ENCODE measurements at regions not wholly inside any gene's neighbourhood (a gene's known extent, or its start where the extent isn't known, plus 50 kb on each side); places are given as distances from the start of the nearest gene placed in this dataset.
"Not testable (repeated sequence)": the region's sequence is repeated elsewhere in the genome, so short reads cannot be mapped to it uniquely, and the experiment has no call there.

DNA sequence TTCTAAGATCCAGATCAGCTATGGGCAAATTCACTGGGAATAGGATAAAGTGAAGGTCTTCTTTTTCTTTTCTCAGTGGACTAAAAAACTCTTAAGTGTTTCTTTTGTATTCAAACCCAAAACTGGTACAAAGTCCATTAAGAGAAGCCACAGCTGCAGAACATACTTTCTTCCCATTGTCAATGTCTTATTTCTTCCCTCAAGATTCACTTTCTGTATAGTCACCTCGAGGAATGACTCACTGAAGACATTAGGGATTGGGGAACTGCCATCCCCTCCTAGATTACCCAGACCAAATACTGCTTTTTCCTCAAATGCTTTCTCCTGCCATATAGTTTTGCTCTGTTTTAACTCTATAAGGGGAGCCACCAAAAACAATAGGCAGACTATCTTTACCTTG, 117.4 kb upstream of the SYT13 start:
- DNase-seq: not testable (repeated sequence)

DNA sequence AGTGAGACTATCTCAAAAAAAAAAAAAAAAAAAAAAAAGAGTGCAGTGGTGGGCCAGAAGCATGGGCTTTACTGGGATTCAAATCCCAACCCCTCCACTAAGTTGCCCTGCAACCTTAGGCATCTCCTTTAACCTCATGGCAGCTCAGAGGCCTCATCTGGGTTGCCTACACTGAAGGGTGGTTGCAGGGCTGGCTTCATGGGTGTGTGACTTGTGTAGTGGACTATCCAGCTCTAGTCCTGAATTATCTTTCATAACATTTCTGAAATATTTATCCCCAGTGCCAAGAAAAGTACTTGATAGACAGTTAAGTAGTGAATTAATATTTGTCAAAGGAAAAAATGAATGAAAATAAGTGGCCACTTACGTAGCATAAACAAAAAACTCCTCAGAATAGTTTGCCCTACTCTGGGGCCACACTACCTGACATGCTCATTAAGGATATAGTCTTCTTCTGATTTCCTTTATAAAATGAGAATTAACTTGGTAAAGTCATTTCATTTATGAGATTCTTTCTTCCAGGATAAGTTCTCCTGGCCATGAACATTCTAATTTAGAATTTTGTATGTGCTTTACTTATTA, 116.0 kb upstream of the SYT13 start:
- no peak for DNase-seq

DNA sequence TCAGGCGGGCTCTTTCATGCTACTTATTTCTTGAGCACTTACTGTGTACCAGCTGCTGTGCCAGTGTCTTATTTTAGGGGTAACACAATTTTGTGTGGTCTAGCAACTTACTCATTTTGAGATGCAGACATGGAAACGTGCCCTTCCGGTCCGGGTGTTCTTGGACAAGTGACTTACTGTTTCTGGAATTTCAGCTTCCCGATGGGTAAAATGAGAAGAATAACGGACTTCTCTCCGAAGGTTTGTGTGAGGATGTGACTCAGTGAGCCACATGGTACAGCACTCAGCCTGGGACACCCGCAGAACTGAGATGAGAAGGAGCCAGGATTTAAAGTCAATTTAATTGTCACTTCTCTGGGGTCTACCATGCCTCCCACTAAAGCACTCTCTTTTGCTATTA, 114.5 kb upstream of the SYT13 start:
- DNase-seq: no peak

DNA sequence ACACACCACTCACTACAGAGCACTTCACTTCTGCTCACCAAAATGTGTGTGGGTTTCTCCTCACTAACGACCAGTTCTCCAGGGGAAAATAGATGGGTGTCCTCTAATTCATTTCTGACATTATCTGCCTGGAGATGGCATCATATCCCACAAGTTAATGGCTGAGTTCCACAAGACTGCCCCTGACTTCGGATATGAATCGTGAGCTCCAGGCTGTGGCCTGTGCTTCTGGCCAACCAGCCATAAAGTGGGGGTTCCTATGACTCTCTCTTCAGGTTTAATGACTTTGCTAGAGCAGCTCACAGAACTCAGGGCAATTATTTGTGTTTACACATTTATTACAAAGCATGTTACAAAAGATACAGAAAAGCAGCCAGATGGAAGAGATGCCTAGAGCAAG, 113.0 kb upstream of the SYT13 start:
- no peak for DNase-seq

DNA sequence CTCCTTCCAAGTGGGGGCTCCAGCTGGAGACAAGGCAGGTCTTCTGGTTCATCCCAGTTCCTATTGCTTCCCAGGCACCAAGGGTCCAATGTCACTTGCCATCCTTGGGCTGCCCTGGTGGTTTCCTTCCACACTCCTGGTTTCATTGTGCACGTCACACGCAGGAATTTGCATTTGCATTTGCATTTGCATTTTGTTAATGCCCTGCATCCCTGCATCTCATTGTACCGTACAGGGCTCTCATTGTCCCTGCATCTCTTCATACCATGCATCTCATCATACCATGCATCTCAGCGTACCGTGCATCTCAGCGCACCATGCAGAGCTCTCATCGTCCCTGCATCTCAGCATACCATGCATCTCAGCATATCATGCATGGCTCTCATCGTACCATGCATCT, 112.2 kb upstream of the SYT13 start:
- no peak for DNase-seq

DNA sequence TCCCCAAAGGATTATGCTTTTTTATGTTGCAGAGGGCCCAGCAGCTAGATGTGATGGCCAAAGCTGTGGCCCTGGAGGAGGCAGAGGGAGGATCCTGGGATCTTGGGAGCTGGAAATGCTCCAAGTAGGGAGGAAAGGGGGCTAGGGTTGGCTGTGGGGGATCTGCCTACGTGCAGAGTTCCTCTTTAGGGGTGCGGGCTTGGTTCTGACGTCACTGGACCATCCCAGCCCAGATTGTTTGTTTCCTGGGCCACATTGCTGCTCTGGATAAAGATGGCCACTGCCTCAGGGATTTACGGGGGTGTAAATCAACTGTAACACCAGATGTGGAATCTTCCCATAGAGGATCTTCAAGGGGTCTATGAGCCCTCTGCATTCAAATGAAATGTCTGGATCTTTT, 110.3 kb upstream of the SYT13 start:
- no peak for DNase-seq

DNA sequence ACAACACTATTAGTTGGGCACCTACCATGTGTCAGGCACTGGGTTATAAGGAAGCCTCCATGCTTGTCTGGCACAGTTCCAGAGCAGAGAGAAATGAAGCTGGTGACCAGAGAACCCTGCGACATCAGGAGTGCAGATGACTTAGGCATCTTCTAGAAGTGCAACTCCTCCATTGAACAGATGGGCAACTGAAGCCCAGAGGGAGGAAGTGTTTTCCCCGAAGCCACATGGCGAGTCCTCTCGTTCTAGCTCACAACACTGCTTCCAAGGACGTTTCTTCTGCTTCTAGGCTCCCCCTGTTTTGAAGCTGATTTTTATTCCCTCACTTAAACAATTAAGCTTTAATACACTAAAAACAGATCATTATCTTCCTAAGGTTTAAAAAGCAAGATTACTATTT, 109.8 kb upstream of the SYT13 start:
- no peak for DNase-seq

DNA sequence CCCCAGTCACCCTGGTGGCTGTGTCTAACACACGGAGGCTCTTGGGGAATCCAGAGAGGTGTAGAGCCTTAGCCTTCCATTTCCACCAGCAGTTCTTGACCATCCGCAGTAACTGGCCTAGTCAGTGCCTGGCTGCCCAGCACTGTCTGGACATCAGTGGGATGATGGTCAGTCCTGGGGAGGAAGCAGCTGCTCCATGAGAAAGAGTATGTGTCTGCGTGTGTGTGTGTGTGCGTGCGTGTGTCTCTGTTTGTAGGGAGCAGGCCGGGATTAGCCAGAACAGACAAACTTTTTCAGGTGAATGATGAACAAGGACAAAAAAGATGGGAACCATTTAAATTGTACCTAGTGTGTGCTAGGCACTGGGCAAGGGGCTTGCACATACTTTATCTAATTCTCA, 109.3 kb upstream of the SYT13 start:
- DNase-seq: no peak

DNA sequence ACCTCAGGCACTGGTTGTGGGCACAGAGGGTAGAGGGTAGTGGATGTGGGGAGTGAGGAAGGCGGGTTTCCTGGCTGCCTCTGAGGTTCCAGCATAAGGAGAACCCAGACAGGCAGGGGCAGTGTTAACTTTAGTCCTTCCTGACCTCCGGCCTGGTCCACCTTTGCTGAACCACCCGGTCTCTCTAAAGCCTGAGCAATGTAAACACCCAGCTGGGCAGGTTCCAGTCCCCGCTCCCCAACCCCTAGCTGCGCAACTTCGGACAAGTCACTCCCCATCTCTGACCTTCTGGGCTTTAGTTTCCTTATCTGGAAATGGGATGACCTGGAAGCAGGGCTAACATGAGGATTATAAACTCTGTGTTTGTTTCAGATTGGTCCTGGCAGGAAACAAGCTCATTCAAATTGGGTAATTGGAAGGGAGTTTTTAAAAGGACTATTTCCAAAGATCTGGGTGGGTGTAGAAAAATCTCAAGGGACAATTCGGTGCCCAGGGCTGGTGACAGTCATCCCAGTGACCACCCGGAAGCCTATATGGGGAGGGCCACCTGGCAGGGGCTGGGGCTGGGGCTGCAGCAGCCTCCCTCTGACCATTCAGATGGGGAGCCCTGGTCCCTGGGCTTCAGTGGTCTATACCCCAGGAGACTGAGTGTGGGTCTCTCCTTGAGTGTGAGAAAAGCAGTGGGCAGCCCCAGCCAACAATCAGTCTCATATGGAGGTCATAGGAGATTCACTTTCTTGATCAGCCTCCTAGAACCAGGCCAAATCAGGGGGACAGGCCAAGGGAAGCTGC, 108.3 kb upstream of the SYT13 start:
- no peak for DNase-seq

DNA sequence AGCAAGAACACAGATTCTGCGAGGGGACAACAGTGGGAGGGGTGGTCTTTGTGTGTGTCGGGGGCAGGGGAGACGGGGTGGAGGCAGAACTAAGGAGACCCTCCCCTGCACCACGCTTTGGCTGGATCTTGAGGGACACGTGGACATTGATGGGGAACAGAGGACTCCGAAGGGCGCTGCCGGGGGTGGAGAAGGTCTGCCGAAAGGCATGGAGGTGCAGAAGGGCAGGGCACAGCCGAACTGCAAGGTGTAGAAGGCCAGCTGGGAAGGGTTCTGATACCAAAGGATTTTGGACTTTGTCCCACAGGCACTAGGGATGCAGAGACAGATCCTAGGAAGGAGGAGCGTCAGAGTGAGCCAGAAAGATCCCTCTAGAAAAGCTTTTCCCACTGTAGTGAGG, 107.7 kb upstream of the SYT13 start:
- DNase-seq: no peak

DNA sequence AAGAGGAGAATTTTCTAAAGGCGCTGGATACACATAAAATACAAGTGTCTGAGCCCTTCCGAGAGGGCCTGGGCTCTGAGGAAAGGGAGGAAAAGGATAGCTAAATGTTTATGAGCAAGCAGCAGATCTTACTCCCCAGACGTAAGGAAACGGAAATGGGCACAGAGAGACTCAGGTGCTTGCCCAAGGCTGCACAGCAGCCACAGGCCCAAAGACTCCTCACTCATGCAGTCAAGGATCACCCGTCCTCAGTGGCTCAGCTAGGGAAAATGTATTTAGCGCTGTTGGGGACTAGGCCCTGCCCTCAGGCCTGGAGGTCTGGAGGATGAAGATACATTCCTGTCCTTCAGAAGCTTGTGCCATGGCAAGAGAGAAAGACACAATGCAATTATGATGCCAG, 107.2 kb upstream of the SYT13 start:
- no peak for DNase-seq

DNA sequence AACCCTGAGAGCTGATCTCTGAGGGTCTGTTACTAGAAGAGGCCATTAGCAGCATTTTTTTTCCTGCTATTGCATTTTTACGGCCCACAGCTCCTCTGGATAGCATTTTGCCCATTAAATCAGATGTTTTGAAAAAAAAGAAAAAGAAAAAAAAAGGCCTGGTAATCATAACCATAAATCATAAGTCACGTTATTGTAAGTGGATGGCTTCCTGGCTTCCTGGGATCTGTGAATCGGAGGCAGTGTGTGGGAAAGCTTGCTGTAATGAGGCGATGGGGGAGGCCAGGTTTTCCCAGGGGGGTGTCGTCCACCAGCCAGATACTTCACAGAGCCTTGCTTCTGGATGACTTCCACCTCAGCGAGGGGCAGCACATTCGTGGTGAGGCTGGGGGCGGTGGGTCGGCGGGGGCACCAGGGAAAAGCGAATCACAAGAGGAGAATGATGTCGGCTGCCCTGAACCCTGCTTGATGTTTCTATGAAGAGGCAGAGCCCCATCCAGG, 106.5 kb upstream of the SYT13 start:
- DNase-seq: no peak

DNA sequence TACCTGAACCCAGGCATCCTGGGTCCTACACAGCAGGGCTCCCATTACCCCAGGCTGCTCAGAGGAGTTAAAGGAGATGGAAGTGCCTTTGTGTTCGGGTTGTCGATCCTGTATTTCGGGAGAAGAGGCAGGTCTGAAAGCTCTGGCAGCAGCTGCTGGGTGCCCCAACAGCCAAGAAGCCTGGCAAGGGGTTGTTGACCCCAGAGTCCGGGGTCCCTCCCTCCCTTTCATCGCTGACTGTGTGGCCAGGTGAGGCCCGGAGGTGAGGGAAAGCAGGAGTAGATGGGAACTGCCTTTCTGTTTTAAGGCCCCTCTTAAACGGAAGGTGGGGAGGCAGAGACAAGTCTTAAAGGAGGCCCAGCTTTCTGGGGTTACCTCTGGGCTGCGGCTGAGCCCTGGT, 106.0 kb upstream of the SYT13 start:
- no peak for DNase-seq

DNA sequence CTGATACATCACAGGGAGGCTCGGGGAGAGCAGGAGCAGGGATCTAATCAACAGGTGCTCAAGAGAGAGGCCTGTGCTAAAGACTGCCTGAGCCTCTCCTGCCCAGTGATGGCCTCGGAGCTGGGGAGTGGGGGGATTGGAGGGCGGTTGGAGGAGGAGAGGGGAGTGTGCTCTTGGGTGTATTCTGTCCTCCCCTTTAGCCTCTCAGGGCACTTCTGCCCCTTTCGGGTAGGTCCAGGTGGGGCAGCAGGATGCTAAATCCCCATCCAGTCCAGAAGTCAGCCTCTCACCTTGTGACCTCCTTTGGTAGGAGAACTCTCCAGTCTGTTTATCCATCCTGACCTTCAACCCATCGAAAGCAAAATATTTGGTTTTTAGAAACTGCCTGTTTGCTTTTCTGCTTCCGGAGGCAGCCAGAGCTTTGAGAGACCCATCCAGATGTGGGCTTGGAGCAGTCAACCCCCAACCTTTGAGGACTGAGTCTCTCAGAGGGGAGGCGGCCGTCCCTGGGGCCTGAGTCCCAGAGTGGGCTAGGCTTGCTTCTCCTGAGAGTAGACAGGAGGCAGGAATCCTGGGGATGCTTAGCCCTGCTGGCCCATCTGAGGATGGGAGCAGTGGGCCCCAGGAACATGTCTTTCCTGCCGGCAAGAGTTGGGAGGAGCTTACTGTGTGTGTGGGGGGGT, 105.2 kb upstream of the SYT13 start:
- no peak for DNase-seq

DNA sequence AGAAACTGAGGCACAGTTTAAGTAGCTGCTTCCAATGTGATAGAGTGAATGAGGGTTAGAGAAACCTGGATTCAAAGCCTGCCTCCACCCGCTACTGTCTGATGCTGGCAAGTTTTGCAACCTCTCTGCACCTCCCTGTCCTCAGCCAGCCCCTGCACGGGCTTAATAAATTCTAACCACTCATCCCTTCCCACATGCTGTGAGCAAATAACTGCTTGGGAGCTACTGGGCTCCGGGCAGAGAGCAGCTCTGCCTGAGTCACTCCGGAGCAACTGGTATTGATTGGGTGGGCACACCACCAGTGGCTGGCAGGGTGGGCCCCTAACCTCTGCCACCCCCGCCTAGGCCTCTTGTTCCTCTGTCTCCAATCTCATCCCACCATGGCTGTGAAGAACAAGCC, 104.3 kb upstream of the SYT13 start:
- DNase-seq: no peak

DNA sequence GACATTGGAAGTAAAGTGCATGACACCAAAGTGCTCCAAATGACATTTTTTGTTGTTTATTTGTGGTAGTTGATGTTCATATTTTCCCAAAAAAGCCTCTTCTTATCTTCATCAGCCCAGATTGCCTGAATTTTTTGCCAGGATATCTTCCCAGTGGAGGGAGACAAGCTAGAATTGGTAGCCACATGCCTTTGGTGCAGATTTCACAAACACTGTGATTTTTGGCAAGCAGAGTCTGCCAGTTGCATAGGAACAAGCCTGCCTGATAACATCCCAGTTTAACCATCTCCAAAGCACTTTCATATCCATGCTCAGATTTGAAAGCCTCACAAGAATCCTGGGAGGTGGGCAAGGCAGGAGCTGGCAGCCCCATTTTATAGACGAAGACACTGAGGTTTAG, 102.3 kb upstream of the SYT13 start:
- DNase-seq: no peak

DNA sequence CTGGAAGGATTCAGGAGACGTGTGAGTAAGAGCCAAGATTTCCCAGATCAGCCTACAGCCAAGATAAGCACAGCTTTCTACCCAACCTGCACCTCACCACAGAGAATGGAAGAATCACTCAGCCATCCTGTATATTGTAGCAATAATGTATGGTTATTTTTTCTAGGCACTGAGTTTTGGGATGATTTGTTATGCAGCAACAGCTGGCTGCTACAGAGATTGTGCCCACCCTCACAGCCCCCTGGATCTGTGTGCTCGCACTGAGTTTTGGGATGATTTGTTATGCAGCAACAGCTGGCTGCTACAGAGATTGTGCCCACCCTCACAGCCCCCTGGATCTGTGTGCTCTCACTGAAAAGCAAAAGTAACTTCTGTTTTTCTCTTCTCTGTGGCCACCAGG, 101.7 kb upstream of the SYT13 start:
- not testable (repeated sequence) for DNase-seq

DNA sequence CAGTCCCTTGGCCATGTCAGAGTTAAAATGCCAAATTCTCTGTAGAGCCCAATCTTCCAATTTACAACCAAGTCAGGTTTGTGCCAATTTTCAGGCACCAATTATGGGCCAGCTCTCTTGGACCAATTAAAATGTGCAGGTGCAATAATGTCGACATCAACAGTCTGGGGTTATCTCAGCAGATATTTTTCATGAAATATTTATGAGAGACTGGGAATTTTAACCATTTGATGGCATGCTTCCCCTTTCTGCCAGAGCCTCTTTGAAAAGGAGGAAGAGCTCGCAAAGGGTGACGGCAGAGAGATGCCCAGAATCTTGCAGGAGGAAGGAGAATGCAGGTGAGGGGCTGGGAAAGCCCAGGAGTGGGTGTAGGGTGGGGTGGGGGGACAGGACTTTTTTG, 100.8 kb upstream of the SYT13 start:
- DNase-seq: no peak

DNA sequence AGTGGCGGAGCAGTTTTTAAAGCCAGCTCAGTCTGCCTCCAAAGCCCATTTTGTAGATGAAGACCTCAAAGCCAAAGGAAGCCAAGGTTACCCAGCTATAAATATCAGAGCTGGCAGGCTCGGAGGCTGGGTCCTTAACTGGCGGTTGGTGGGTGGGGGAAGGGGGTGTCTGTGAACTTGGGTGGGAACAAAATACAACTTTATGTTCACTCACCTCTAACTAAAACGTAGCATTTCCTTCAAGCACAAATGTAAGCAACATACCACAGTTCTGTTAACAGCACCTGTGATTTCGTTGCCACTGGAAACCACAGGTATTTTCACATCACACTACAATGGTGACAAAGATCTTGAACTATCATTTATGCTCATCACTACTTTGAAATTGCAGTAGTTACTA, 99.7 kb upstream of the SYT13 start:
- DNase-seq: no peak

DNA sequence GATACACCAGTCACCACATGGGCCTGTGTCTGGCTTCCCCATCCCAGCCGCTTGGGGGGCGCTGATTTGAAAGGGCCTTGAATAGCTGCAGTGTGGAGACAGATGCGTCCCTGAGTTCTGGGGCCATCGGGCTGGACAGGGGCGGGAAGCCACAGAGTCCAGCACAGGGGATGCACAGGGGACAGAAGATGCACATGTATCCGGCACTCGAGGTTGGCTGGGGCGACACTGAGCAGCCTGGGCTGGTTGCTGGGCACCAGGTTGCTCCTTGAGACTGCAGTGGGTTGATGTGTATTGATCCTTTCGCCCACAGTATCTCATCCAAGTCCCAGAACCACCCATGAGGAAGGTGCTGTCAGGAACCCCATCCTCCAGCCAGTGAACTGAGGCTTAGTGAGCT, 99.3 kb upstream of the SYT13 start:
- no peak for DNase-seq

DNA sequence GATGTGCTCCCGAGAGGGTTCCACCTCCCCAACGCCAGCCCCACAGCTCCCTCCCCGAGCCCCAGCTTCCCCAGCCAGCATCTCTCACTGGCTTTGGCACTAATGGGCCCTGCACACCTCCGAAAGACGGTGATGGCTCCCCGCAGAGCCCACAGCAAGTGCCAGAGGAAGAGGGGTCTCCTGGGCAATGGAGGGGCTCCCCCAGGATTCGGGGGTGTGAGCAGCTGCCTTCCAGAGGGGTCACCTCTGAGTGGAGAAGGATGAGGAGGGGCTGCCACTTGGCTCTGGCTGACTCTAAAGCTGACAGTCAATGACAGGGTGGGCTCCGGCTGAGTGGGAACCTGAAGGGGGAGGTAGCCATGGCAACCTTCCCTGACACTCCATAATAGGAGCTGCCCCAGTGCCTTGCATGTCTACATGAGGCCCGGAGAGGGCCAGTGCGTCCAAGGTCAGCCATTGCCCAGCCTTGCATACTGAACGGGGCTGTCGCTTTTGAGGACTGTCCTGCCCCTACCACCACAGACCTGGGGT, 98.6 kb upstream of the SYT13 start:
- no peak for DNase-seq

DNA sequence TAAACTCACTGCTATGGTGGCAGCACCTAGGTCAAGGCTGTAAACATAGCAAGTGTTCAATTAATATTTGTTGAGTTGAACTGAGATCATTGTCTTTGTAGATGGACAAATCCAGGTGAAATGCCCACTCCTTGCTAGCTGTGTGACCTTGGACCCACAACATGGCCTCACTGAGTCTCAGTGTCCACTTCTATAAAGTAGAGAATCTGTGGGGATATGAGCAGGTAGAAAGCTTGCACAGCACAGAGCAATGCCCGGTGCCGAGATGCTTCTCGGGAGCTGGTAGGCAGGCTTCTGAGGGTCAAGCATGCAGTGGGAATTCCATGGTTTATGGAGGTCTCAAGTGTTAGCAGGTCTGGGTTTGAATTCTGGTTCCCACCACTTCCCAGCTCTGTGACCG, 97.9 kb upstream of the SYT13 start:
- no peak for DNase-seq

DNA sequence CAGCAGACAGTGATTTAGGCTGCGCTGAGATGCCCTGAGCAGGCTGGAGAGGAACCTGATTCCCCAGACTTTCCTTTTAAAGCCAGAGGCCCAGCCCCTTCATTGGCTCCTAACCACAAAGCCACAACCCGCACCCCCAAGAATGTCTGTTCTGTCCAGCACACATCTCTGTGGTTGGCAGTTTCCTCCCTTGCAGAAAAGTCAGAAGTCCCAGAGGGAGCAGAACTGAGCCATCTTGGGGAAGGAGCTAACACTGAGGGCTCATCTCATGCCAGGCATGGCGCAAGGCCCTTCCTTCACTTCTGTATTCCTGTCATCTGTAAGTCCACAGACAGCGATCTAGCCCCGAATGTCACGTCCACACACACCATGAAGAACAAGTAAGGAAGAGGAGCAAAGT, 97.1 kb upstream of the SYT13 start:
- DNase-seq: no peak

Measured in activated CD8-positive, alpha-beta memory T cell treated with anti-CD3 and anti-CD28 coated beads, Interleukin-2, amount 50 U/mL, for 4 hours (primary cell).